Nephron (organoid): ENCODE measurements at regions not wholly inside any gene's neighbourhood (a gene's known extent, or its start where the extent isn't known, plus 50 kb on each side); places are given as distances from the start of the nearest gene placed in this dataset.

Source experiments
- H3K27ac Mint-ChIP-seq, 3 experiments: 2 replicates each; pipeline ENCODE4 v1.8.0; 2020; ENCODE audit warnings: mixed read lengths in 3 of 3, mild to moderate bottlenecking in 2 of 3, moderate library complexity in 1 of 3
- H3K27me3 Mint-ChIP-seq: 2 replicates; pipeline ENCODE4 v1.8.0; 2021; ENCODE audit warnings: low read depth, mild to moderate bottlenecking, moderate library complexity, mixed read lengths
- H3K36me3 Mint-ChIP-seq: 2 replicates; pipeline ENCODE4 v1.8.0; 2020; ENCODE audit warnings: low read depth, mixed read lengths
- H3K4me1 Mint-ChIP-seq: 2 replicates; pipeline ENCODE4 v1.8.0; 2020; ENCODE audit warnings: mixed read lengths
- H3K4me3 Mint-ChIP-seq, 3 experiments: 2 replicates each; pipeline ENCODE4 v1.8.0; 2020; ENCODE audit warnings: mild to moderate bottlenecking in 3 of 3, mixed read lengths in 3 of 3, moderate library complexity in 2 of 3
- H3K9me3 Mint-ChIP-seq: 2 replicates; pipeline ENCODE4 v1.8.0; 2020; ENCODE audit warnings: mixed read lengths
- CTCF ChIP-seq, 3 experiments: fragments of 200-600 bp; sonication (generic); IDR thresholded peaks; one replicate each; pipeline ENCODE4 v1.5.0; 2021; ENCODE audit warnings: antibody characterized with exemption in 3 of 3; ENCODE audit not compliant: unreplicated experiment in 3 of 3

GRCh38 chr6:78153976-78154375 is 501.1 kb downstream of the MEI4 start:
- Mint-ChIP-seq H3K36me3 (no peaks in the 10 kb centered on the region), H3K9me3 (peaks cover 2% of the 10 kb centered on the region), H3K4me3 (no peak overlapping the region), H3K27ac (no peak overlapping the region), H3K27me3 (no peaks in the 10 kb centered on the region), H3K4me1 (no peaks in the 10 kb centered on the region)
- TF ChIP-seq CTCF (IDR thresholded peaks at IDR 0.05; ENCODE audit: unreplicated experiment in 3 of 3), result no peak

- H3K4me1 Mint-ChIP-seq, result no peaks in the 10 kb centered on the region
- H3K9me3 Mint-ChIP-seq, result no peaks in the 10 kb centered on the region
- no peak overlapping the region for H3K27ac Mint-ChIP-seq
- no peaks in the 10 kb centered on the region for H3K27me3 Mint-ChIP-seq
- H3K4me3 Mint-ChIP-seq, result no peak overlapping the region
- H3K36me3 Mint-ChIP-seq, result no peaks in the 10 kb centered on the region
- TF ChIP-seq CTCF (IDR thresholded peaks at IDR 0.05; ENCODE audit: unreplicated experiment in 3 of 3), result no peak
Observed at GRCh38 chr6:78157606-78158005, 504.8 kb downstream of the MEI4 start.

- TF ChIP-seq CTCF (IDR thresholded peaks at IDR 0.05; ENCODE audit: unreplicated experiment in 3 of 3), result no peak
- H3K36me3 Mint-ChIP-seq, result no peaks in the 10 kb centered on the region
- no peaks in the 10 kb centered on the region for H3K4me1 Mint-ChIP-seq
- no peak overlapping the region for H3K27ac Mint-ChIP-seq
- no peak overlapping the region for H3K4me3 Mint-ChIP-seq
- H3K27me3 Mint-ChIP-seq, result no peaks in the 10 kb centered on the region
- no peaks in the 10 kb centered on the region for H3K9me3 Mint-ChIP-seq
Observed at GRCh38 chr6:78188891-78189290, 536.1 kb downstream of the MEI4 start.

GRCh38 chr6:78192057-78192456 is 539.2 kb downstream of the MEI4 start:
- TF ChIP-seq CTCF (IDR thresholded peaks at IDR 0.05; ENCODE audit: unreplicated experiment in 3 of 3), result no peak
- Mint-ChIP-seq H3K27me3 (no peaks in the 10 kb centered on the region), H3K4me3 (no peak overlapping the region), H3K36me3 (no peaks in the 10 kb centered on the region), H3K27ac (no peak overlapping the region), H3K4me1 (no peaks in the 10 kb centered on the region), H3K9me3 (no peaks in the 10 kb centered on the region)

GRCh38 chr6:78199044-78199443 is 546.2 kb downstream of the MEI4 start:
- no peak for TF ChIP-seq CTCF (IDR thresholded peaks at IDR 0.05; ENCODE audit: unreplicated experiment in 3 of 3)
- H3K36me3 Mint-ChIP-seq, result no peaks in the 10 kb centered on the region
- H3K4me3 Mint-ChIP-seq, result no peak overlapping the region
- H3K27ac Mint-ChIP-seq, result no peak overlapping the region
- H3K4me1 Mint-ChIP-seq, result no peaks in the 10 kb centered on the region
- H3K9me3 Mint-ChIP-seq, result no peaks in the 10 kb centered on the region
- H3K27me3 Mint-ChIP-seq, result peaks cover 5% of the 10 kb centered on the region

GRCh38 chr6:78222226-78222625 is 569.4 kb downstream of the MEI4 start:
- Mint-ChIP-seq H3K36me3 (no peaks in the 10 kb centered on the region), H3K27me3 (no peaks in the 10 kb centered on the region), H3K4me1 (no peaks in the 10 kb centered on the region), H3K4me3 (no peak overlapping the region), H3K27ac (no peak overlapping the region), H3K9me3 (no peaks in the 10 kb centered on the region)
- no peak for TF ChIP-seq CTCF (IDR thresholded peaks at IDR 0.05; ENCODE audit: unreplicated experiment in 3 of 3)
